ENCODE measurements at regions not wholly inside any gene's neighbourhood (a gene's known extent, or its start where the extent isn't known, plus 50 kb on each side); places are given as distances from the start of the nearest gene placed in this dataset.

DNA sequence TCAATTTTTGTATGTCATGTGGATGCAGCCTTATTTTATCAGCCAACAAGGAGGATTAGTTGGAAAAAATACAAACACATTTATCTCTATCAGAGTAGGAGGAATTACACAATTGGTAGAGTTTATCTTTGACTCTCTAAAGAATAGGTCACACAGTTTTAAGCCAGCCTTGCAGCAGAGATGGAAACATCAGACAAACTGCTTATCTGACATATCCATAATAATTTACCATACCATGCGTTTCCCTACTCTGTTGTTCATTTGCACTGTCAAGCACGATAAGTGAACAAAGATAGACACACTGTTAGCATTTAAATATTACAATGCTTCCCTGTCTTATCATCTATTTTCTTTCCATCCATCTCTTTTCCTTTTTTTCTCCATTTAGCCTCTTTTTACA is 283.7 kb upstream of the SMIM30 start:
- BruUV-seq (replicated peaks), result no TSS peak
- Histone ChIP-seq H3K4ac (ENCODE audit: low read depth, low read length) (no peak overlapping the region), H2AK5ac (ENCODE audit: low read depth, low read length) (no peak overlapping the region), H3K4me2 (ENCODE audit: low read depth, low read length) (no peak overlapping the region), H3K56ac (ENCODE audit: extremely low read depth, insufficient read depth, low read length) (no peak overlapping the region), H4K5ac (ENCODE audit: low read depth, low read length) (no peak overlapping the region), H3K27me3 (ENCODE audit: control insufficient read depth, insufficient read depth, low read length) (no peaks in the 10 kb centered on the region), H3K27ac (ENCODE audit: insufficient read depth, low read length) (no peak overlapping the region), H2AFZ (replicated peaks; ENCODE audit: low read length, poor library complexity) (no peak overlapping the region), H3K79me1 (ENCODE audit: low read depth in 1 of 2, low read length in 2 of 2) (no peaks in the 10 kb centered on the region), H2BK15ac (ENCODE audit: low read depth, low read length) (no peak overlapping the region), H2BK120ac (ENCODE audit: low read depth, low read length) (no peak overlapping the region), H3K9me1 (ENCODE audit: insufficient read depth, low read length) (no peaks in the 10 kb centered on the region), H3K18ac (ENCODE audit: low read depth, low read length) (no peak overlapping the region), H3K14ac (replicated peaks; ENCODE audit: low read depth, low read length) (no peak overlapping the region), H3K9ac (ENCODE audit: low read depth, low read length) (no peak overlapping the region), H3K4me1 (ENCODE audit: control insufficient read depth, insufficient read depth, low read length) (no peaks in the 10 kb centered on the region), H2AK9ac (replicated peaks; ENCODE audit: low read depth, low read length, poor library complexity) (no peak overlapping the region), H4K91ac (ENCODE audit: insufficient read depth, low read depth, low read length) (no peak overlapping the region), H4K20me1 (ENCODE audit: insufficient read depth, low read length) (no peaks in the 10 kb centered on the region), H3K23ac (ENCODE audit: low read depth, low read length) (no peak overlapping the region), H2BK5ac (ENCODE audit: low read depth, low read length, poor library complexity, severe bottlenecking) (no peak overlapping the region), H3K36me3 (ENCODE audit: control insufficient read depth, insufficient read depth, low read length) (no peaks in the 10 kb centered on the region), H2BK20ac (ENCODE audit: low read depth, low read length) (no peak overlapping the region), H3K4me3 (ENCODE audit: insufficient read depth, low read depth, low read length) (no peak overlapping the region), H3K9me3 (ENCODE audit: control insufficient read depth, insufficient read depth, low read length) (no peaks in the 10 kb centered on the region), H4K8ac (ENCODE audit: low read depth in 2 of 2, low read length in 2 of 2) (no peak overlapping the region)
- in situ Hi-C loops (cut with MboI; ENCODE audit: low sequenced_read_pairs), result loop anchor here (25.0 kb wide), 1 partner anchor 865 kb away; no protein-coding TSS in a partner anchor
- TF ChIP-seq RCOR1 (IDR thresholded peaks at IDR 0.05; ENCODE audit: insufficient replicate concordance, low read length), result no peak
- no peak for TF ChIP-seq USF2 (IDR thresholded peaks at IDR 0.05; ENCODE audit: low read depth, low read length)
- ChIA-PET CTCF (no interaction called here), POLR2A (ENCODE audit: unreplicated experiment) (no interaction called here)
- intact Hi-C loops (cut with micrococcal nuclease), result no loop called here
- DNase-seq (no peak), ATAC-seq (ENCODE audit: low read depth) (no peak)
- 0% methylated on average over 1 of the region's 2 CpGs; no CpG with 5 or more reads in 1 of the 2 experiments for WGBS, 2 experiments (ENCODE audit: extremely low coverage in 2 of 2, insufficient read length in 1 of 2)
- dilution Hi-C loops (cut with HindIII; ENCODE audit: low sequenced_read_pairs, unreplicated experiment), result no loop called here

Measured in IMR-90 (cell line).